Loucy (cell line): ENCODE measurements at regions not wholly inside any gene's neighbourhood (a gene's known extent, or its start where the extent isn't known, plus 50 kb on each side); places are given as distances from the start of the nearest gene placed in this dataset.

Source experiments
- H2AFZ ChIP-seq: fragments of 200-600 bp; sonication (generic); 2 replicates; pipeline ENCODE4 v1.6.0; 2016; ENCODE audit warnings: antibody characterized with exemption, mild to moderate bottlenecking, low read length, moderate library complexity
- H3F3A ChIP-seq: fragments of 200-600 bp; 2 replicates; pipeline ENCODE4 v1.6.0; 2016; ENCODE audit warnings: antibody characterized with exemption, low read depth, mild to moderate bottlenecking
- H3K27me3 ChIP-seq: fragments of 200-600 bp; sonication (generic); 2 replicates; pipeline ENCODE4 v1.6.1; 2014; ENCODE audit warnings: low read length, mild to moderate bottlenecking; ENCODE audit not compliant: insufficient read depth, poor library complexity, severe bottlenecking
- H3K36me3 ChIP-seq: fragments of 200-600 bp; sonication (generic); 2 replicates; pipeline ENCODE4 v1.6.1; 2016; ENCODE audit warnings: low read length; ENCODE audit not compliant: insufficient read depth
- H3K4me1 ChIP-seq: fragments of 200-600 bp; sonication (generic); 2 replicates; pipeline ENCODE4 v1.5.1; 2014; ENCODE audit warnings: low read length, mild to moderate bottlenecking; ENCODE audit not compliant: insufficient read depth, poor library complexity, severe bottlenecking
- H3K4me2 ChIP-seq: fragments of 200-600 bp; sonication (generic); 2 replicates; pipeline ENCODE4 v1.6.0; 2014; ENCODE audit warnings: antibody characterized with exemption, low read length, low read depth, mild to moderate bottlenecking; ENCODE audit not compliant: poor library complexity, severe bottlenecking
- H3K4me3 ChIP-seq: fragments of 200-600 bp; sonication (generic); 2 replicates; pipeline ENCODE4 v1.5.1; 2014; ENCODE audit warnings: low read length, mild to moderate bottlenecking, mixed read lengths; ENCODE audit not compliant: poor library complexity, severe bottlenecking
- H3K79me2 ChIP-seq: fragments of 200-600 bp; sonication (generic); 2 replicates; pipeline ENCODE4 v1.6.1; 2014; ENCODE audit warnings: low read length; ENCODE audit not compliant: insufficient read depth
- H3K9ac ChIP-seq: fragments of 200-600 bp; sonication (generic); 2 replicates; pipeline ENCODE4 v1.6.0; 2014; ENCODE audit warnings: mild to moderate bottlenecking, low read depth, low read length, moderate library complexity; ENCODE audit not compliant: poor library complexity, severe bottlenecking
- H3K9me2 ChIP-seq: fragments of 200-600 bp; sonication (generic); replicated peaks from 2 replicates; pipeline ENCODE4 v1.6.1; 2016; ENCODE audit warnings: low read depth, low read length, mixed read lengths
- H3K9me3 ChIP-seq: fragments of 200-600 bp; sonication (generic); 2 replicates; pipeline ENCODE4 v1.6.1; 2014; ENCODE audit warnings: mild to moderate bottlenecking, antibody characterized with exemption, low read length, low read depth; ENCODE audit not compliant: insufficient read depth
- H4K20me1 ChIP-seq: fragments of 200-600 bp; sonication (generic); 2 replicates; pipeline ENCODE4 v1.6.0; 2014; ENCODE audit warnings: antibody characterized with exemption, low read length, mild to moderate bottlenecking; ENCODE audit not compliant: insufficient read depth, poor library complexity, severe bottlenecking
- EZH2phosphoT487 ChIP-seq: fragments of 200-600 bp; IDR thresholded peaks from 2 replicates; pipeline ENCODE4 v1.6.1; 2018; ENCODE audit warnings: antibody characterized with exemption, mild to moderate bottlenecking, moderate library complexity, borderline replicate concordance
- TF ChIP-seq, protein P1 (sequence below): fragments of 200-600 bp; sonication (generic); conservative IDR thresholded peaks from 2 replicates; pipeline ENCODE4 v1.5.1; 2014; ENCODE audit warnings: mild to moderate bottlenecking, antibody characterized with exemption, low read length

DNA sequence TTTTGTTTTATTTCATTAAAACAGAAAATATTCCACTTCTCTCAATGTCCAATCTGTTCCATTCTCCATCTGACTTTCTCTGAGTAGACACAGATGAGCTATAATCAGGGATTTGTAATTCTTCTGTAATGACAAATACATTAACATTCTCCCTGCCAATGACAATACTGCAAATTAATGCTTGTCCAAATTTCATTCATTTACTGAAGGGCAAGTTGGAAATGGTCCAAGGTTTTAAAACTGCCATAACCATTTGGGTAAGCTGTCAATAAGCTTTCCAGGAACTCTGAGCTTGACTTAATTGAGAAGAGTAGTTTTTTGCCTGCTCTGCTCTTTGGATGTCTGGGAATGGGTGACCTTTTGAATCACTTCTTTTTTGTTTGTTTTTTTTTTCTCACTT, 253.5 kb downstream of the DMRTA1 start:
- Histone ChIP-seq H3K36me3 (no peaks in the 10 kb centered on the region), H3K9ac (no peak overlapping the region), H3F3A (no peaks in the 10 kb centered on the region), H3K4me1 (no peaks in the 10 kb centered on the region), H3K79me2 (no peaks in the 10 kb centered on the region), H3K4me3 (no peak overlapping the region), H3K4me2 (no peak overlapping the region), H3K9me2 (no peaks in the 10 kb centered on the region), H3K9me3 (no peaks in the 10 kb centered on the region), H3K27me3 (no peaks in the 10 kb centered on the region), H2AFZ (no peak overlapping the region), H4K20me1 (no peaks in the 10 kb centered on the region)
- TF ChIP-seq EZH2phosphoT487, result no peak
- TF ChIP-seq, protein P1, sequence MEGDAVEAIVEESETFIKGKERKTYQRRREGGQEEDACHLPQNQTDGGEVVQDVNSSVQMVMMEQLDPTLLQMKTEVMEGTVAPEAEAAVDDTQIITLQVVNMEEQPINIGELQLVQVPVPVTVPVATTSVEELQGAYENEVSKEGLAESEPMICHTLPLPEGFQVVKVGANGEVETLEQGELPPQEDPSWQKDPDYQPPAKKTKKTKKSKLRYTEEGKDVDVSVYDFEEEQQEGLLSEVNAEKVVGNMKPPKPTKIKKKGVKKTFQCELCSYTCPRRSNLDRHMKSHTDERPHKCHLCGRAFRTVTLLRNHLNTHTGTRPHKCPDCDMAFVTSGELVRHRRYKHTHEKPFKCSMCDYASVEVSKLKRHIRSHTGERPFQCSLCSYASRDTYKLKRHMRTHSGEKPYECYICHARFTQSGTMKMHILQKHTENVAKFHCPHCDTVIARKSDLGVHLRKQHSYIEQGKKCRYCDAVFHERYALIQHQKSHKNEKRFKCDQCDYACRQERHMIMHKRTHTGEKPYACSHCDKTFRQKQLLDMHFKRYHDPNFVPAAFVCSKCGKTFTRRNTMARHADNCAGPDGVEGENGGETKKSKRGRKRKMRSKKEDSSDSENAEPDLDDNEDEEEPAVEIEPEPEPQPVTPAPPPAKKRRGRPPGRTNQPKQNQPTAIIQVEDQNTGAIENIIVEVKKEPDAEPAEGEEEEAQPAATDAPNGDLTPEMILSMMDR, result no peak

GRCh38 chr9:22718653-22719052, 272.0 kb downstream of the DMRTA1 start:
- Histone ChIP-seq H3K79me2 (no peaks in the 10 kb centered on the region), H3K4me2 (no peak overlapping the region), H3K4me1 (no peaks in the 10 kb centered on the region), H2AFZ (no peak overlapping the region), H3K9me2 (no peaks in the 10 kb centered on the region), H3K9ac (no peak overlapping the region), H4K20me1 (no peaks in the 10 kb centered on the region), H3K9me3 (no peaks in the 10 kb centered on the region), H3F3A (no peaks in the 10 kb centered on the region), H3K4me3 (no peak overlapping the region), H3K36me3 (no peaks in the 10 kb centered on the region), H3K27me3 (no peaks in the 10 kb centered on the region)
- TF ChIP-seq EZH2phosphoT487, result no peak
- TF ChIP-seq, protein P1, result no peak

- Histone ChIP-seq H3K36me3 (no peaks in the 10 kb centered on the region), H2AFZ (no peak overlapping the region), H3K4me2 (no peak overlapping the region), H3K27me3 (no peaks in the 10 kb centered on the region), H3K9ac (no peak overlapping the region), H3F3A (no peaks in the 10 kb centered on the region), H4K20me1 (no peaks in the 10 kb centered on the region), H3K9me3 (no peaks in the 10 kb centered on the region), H3K4me1 (no peaks in the 10 kb centered on the region), H3K79me2 (no peaks in the 10 kb centered on the region), H3K4me3 (no peak overlapping the region), H3K9me2 (no peaks in the 10 kb centered on the region)
- no peak for TF ChIP-seq EZH2phosphoT487
- TF ChIP-seq, protein P1, result no peak
These were observed 275.9 kb downstream of the DMRTA1 start for GRCh38 chr9:22722492-22722891.
